ENCODE measurements at regions not wholly inside any gene's neighbourhood (a gene's known extent, or its start where the extent isn't known, plus 50 kb on each side); places are given as distances from the start of the nearest gene placed in this dataset.

GRCh38 chr10:30759423-30759822 lies 129.9 kb upstream of the LYZL2 start:
- no peak for TF ChIP-seq CTCF (conservative IDR thresholded peaks at IDR 0.05 in 1 of 2, IDR thresholded peaks at IDR 0.05 in 1 of 2; ENCODE audit: low read depth in 1 of 2, low read length in 2 of 2)
- no peak for TF ChIP-seq EZH2 (IDR thresholded peaks at IDR 0.05; ENCODE audit: low read length, missing control alignments)
